ENCODE measurements at regions not wholly inside any gene's neighbourhood (a gene's known extent, or its start where the extent isn't known, plus 50 kb on each side); places are given as distances from the start of the nearest gene placed in this dataset.
"Not testable (repeated sequence)": the region's sequence is repeated elsewhere in the genome, so short reads cannot be mapped to it uniquely, and the experiment has no call there.

DNA sequence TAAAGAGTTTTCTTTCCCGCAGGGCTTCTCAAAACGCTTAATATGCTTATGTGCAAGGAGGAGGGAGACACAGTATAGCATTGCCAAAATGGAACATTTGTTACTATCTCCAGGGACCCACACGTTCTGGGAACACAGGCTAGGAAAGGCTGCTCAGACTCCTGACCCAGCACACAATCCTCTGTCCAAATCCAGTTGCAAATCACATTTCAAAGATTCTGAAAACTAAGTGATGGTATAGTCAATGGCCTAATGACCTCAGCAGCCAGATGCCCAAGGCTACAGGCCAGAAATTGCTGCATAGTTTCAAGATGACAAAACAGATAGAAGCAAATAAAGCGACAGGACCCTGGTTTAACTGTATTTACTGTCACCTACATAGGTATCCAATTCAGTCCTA, 97.0 kb upstream of the GRIP1 start:
- DNase-seq, result peak; percentile 61

DNA sequence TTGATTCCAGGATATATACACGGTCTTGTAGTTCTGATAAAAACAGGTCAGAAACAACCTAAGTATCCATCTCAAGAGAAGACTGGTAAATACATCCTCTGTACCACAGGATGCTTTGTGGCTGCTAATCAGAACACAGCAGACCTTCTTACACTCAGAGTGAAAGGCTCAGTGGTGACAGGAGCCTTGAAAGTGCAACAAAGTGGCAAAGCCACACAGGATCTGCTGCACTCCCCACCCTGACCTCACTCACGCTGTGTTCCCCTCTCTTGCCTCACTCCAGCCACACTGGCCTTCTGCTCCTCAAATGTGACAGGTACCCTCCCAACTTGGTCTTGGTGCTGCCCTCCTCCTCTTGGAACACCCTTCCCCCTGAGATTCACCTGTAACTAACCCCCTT, 98.1 kb upstream of the GRIP1 start:
- DNase-seq, result no peak

DNA sequence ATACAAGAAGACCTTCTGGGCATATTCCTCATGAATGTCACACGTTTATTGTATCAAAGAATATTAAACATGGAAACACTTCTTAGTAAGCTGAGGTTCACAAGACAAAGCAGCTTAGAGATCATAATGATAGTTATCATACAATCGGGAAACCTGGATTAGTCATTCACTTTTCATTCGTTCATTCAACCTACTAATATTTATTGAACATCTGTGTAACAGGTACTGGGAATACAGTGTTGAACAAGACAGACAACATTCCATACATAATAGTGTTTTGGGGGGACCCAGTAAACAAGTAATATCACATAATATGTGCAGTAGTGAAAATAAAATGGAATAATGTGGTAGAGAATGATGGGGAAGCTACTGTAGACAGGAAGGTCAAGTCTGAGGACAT, 100.6 kb upstream of the GRIP1 start:
- no peak for DNase-seq

DNA sequence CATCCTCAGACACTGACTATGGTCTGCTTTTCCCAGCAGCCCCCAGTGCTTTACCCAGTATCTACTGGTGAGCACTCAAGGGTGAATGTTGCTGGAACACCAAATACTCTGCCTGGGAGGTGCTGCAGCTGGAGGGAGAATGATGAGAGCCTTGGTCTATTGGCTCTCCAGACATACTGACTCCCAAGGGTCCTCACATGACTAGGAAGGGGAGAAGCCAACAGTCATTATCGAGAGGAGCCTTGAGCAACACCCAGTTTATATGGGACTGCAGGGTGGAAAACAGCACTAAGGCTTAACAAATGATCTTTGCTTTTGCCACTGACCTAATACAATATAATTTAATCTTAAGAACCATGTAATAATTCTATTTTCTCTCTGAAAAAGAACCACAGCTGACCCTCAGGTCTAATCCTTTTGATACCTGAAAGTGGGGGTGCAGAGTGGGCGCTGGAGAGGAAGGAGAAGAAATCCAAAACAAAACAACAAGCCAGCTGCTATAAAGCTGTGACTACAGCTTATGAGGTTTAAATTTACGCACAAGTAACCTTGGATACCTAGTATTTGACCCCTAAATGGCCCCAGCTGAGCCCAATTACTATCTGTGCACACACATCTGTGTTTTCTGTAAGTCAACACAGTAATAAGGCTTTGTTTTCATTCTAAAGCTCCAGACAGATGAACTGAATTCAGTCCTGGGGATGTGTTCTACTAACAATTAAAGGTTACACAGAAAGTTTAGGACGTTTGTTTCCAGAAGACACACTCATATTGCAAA, 107.8 kb upstream of the GRIP1 start:
- no peak for DNase-seq

DNA sequence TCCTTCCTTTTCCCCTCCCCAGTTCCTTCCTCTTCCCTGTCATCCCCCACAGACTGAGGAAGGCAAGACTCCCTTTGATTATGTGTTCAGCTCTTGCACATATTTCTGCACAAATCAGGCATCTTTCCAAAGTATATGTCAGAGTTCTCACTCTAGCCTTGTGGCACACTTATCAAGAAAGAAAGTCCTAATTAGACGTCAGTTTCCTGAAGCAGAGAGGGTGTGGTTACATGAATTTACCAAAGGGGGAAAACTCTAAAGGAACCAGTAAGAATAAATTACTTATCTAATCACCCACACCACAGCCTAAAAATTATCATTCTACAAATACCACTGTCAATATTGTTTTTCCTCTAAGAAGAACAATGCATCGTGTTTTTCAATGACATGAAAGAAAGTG, 120.7 kb upstream of the GRIP1 start:
- DNase-seq, result no peak

DNA sequence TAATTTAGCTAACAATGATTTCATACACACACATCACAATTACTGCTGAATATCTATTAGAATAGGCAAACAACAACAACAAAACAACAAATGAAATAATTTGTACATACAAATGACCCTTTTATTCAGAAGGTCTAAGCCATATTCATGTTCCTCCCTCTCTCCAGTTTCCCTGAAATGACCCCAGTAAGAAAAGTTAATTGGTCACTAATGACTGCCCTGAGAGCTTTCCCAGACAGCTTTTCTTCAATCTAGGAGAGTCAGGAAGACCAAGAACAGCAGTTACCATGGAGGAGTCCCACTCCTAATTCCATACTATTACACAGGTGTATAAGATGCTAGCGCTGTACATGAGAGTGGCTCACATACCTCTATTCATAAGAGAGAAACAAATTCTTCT, 121.2 kb upstream of the GRIP1 start:
- no peak for DNase-seq

DNA sequence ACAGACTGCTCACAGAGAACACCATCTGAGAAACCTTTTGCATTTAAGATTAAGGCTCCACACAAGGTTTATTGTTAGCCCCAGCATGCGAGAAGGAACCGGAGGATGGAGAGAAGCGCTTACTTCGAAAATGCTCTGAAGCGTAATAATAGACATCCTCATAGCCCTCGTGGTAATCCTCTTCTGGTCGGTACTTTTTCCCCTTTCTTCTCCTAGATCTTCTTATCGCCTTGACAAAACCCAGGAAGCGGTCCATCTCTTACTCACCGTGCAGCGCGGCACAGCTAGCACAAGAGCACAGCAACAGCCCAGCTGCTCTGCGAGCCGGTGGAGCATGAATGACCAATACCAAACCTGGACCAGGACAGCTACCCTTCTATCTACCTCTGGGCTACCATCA, 125.1 kb upstream of the GRIP1 start:
- DNase-seq, result no peak

DNA sequence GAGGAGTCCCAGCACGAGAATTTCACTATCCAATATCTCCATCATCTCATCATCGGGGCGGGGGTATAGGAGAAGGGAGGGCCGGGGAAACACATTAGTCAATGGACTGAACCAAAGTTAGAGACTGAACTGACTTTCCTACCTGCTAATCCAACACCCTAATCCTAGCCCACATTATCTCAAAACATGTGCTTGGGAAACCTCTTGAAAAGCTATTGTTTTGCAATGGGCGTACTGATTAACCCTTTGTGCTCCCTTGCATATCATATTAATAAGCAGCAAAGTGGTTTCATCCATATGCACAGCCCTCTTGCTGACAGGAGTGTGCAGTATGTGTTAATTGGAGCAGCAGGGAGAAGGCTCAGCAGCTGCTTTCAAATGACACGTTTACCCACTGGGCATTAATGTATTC, 125.7 kb upstream of the GRIP1 start:
- DNase-seq, result no peak

DNA sequence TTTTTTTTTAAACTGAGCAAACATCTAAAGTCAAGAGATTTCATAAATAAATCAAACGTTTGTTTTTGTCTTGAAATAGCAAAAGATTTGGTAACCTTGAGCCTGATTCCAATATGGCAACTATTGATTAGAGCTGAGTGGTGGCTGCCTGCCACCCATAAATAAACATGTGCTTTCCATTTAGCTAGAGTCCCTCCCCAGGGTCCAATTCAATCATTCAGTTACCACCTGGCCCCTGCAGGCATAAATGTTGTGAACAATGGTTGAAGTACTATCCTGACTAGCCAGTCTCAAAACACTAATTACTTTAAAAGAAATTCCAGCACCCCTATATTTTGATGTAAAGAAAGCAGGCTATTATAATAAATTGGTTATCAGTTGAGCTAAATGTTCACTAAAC, 129.7 kb upstream of the GRIP1 start:
- DNase-seq, result no peak

DNA sequence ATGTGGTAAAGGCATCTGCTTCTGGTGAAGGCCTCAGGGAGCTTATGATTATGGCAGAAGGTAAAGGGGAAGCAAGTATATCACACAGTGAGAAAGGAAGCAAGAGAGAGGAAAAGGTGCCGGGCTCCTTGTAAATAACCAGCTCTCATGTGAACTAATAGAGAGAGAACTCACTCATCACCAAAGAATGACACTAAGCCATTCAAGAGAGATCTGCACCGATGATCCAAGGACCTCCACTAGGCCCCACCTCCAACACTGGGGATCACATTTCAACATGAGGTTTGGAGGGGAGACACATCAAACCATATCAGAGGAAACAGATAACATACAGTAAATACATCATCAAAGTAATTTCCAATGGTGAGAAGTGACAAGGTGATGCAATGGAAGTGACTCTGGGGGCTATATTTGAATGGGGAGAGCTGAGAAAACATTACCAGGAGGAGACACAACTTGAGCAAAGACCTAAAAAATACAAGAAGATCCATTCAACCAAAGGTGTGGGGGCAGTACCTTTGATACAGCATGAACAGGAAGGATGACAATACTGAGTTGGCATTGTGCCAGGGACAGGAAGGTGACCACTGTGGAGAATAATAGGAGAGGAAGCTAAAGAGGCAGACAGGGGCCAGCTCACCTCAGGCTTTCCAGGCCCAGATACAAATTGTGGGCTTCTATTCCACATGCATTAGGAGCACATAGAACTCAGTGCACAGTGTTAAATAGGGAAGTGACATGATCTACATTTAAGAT, 134.4 kb upstream of the GRIP1 start:
- DNase-seq, result no peak

DNA sequence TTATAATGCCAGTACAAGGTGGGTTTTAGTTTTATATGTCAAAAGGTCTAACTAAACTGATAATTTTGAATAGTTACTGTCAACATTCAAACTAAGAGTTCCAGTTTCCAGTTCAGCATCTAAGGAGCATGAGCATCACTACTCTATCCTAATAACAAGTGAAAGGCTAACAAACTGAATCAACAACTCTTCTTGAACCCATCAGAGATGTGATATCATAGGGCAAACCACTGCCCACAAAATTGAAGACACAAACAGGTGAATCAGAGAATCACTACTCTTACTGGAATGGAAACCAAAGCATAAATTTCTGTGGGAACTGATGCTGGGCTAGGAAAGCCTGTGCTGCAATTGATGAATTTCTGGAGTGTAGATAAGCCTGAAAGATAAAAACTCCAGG, 140.7 kb upstream of the GRIP1 start:
- no peak for DNase-seq

DNA sequence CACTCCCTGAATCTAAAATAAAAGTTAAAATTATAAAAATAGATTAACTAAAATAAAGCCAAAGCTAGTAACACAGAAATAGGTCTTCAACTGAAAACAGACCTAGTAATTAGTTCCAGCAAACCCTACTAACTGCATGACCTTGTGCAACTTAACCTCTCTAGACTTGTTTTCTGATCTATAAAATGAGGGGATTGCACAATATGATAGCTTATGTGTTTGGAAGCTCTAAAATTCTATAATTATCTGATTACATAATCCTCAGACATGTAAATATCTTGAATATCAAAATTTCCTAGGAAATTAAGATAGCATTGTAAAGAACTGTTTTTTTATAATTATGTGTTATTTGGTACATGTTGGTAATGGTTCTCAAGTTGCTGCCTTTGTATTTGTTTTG, 144.1 kb upstream of the GRIP1 start:
- DNase-seq, result no peak

DNA sequence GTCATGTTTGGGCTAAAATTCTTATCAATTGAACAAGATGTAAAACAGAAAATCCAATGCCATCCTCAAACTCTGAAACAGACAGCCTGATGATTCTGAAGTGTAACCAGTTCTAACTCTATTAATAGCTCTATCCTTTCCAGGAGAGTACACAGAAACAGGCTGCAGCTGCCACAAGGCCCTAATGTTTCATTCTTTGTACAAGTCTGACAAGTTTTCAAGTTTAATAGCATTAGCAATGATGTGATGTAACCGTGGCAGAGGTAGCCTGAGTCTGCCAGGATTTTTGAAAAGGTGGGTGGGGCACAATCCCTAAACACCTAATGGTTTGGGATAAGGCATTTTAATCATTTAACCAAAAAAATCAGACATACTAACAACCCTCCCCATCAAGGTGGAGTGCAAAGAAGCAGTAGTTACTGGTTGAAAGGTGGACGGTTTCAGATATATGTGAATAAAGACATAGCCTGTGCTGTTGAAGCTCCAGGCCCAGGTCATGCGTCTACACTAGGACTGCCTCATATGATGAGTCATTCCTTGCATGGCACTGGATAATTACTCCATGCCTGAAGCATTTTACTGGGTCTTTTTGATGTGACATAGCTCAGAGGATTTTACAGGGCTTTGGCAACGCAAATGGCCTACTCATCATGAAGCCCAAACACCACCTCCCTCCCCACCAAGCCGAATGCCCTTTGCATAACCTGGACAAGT, 145.1 kb upstream of the GRIP1 start:
- no peak for DNase-seq

DNA sequence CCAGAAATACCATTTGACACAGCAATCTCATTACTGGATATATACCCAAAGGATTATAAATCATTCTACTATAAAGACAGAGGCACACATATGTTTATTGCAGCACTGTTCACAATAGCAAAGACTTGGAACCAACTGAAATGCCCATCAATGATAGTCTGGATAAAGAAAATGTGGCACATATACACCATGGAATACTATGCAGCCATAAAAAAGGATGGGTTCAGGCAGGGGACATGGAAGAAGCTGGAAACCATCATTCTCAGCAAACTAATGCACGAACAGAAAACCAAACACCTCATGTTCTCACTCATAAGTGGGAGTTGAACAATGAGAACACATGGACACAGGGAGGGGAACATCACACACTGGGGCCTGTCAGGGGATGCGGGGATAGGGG, 147.0 kb upstream of the GRIP1 start:
- DNase-seq, result not testable (repeated sequence)

DNA sequence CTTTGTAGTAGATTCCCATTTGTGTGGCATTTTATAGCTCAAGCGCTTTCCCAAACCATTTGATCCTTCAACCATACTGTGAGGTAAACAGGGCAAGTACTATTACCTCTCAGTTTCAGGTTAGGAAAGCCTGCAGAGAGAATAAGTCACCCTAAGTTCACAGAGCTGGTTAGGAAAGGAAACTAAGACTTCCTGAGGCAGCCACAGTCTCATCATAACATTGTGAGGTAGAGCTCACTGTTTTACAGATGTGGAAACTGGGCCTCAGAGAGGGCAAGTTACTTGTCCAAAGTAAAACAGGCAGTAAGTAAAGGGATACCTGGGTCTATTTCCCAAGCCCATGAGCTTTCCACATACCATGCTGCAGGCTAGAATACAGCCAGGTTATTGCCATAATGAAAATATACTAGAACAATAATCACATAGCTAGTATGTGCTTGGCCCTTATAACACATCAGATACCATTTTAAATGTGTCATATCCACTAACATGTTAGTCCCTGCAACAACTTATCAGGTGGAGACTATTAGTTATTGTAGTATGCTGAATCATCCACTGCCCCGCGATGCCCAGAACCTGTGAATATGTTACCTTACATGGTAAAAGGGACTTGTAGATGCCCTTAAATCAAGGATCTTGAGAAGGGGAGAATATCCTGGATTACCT, 150.9 kb upstream of the GRIP1 start:
- DNase-seq, result no peak

DNA sequence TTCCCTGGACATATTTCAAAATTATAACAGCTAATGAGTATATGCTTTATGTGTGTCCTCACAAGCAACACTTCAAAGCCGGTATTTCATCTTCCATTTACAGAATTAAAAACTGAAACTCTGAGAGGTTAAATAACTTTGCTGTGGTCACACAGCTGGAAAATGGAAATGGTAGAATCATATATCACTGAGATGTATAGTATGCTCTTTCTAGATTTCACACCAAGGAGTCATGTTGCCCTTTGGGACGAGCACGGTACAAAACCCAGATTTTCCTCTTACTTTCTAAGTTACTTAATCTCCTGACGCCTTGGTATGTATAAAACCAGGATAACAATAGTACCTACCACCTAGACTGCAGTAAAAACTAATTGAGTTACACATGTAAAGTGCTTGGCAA, 152.6 kb upstream of the GRIP1 start:
- DNase-seq, result no peak

DNA sequence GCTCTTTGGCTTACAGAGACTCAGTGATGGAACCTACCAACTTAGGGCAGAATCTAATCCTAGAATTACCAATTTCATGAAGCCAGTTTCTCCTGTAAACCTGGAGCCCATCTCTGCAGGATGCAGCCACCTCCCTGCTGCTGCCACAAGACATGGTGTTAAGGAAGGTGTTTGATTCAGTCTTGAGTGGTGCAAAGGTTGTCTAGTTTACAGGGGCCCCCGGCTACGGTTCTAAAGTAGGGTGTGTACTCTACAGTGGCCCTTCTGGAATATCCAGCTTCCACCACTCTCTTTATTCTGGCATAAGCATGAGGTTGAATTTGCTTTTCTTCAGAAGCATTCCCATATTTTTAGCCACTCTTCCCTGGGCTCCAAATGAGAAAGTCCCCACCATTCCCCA, 154.1 kb upstream of the GRIP1 start:
- no peak for DNase-seq

DNA sequence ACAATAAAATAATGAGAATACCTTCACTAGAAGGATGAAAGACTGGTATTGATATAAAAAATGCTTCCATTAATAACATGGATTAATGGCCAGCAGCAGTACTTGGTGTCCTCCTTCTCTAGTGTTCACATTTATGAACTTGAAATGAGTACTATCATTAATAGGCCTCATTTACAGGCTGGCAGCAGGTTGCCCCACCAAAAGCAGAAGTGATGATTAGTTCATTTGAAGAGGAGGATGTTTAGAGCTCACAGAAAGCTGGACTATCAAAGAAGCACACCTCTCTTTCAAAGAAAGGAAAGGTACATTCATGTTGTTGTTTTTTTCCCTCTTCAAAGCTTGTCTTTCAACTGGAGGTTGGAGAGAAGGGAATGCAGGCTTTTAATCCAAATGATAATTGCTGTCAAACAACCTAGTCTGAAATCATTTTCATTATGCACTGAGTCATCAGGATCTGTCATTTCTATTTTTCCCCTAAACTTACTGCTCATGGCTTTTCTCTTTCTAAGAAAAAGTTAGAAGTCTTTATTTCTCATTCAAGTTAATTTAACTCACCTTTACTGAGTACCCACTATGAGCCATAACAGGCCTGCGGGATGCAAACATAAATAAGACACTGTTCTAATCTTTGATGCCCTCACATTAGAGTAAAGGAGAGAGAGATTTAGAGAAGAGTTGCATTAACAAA, 157.9 kb upstream of the GRIP1 start:
- no peak for DNase-seq

DNA sequence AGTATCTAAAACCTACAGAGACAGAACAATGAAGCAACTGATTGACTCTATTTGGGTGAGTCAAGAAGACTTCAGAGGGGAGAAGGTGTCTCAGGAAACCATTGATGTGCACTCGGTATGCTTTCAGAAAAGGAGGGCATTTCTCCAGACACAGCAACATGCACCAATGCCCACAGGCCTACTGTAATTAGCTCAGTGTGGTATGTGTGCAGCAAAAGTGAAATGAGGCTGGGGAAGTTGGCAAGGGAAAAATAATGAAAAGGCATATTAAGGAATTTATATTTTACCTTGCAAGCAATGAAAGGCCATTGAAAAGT, 158.4 kb upstream of the GRIP1 start:
- DNase-seq, result no peak

DNA sequence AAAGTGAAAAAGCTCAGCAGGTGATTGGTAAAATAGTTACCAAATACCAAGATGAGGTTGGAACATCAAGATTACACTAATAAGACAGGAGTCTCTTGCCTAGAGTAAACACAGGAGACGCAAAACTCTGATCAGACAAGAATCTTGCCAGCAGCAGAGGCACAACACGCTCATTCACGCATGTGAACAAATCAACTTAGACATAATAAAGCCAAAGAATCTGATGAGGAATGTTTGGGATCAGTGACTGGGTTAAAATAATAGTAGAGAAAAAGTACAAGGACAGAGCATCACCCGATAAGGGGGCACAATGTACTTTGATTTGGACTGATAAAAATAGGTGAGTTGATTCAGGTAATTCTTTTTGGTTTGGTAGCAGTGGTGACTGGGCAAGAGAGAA, 159.5 kb upstream of the GRIP1 start:
- no peak for DNase-seq

DNA sequence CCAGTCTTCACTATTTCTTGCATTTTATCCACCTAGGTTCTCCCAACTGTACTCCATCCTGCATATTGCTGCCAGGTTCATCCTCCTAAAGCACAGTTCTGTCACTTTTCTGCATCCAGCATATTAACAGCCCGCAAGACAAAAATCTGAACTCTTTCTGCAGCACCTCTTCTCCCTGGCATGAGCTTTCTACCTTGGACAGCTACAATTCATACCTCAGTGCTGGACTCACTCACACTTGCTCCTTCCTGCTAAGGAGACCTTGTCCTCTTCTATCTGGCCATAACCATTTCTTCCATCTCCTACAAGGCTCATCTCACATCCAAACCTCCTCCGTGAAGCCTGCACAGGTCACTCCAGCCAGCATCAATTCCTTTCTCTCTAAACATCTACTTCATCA, 170.1 kb upstream of the GRIP1 start:
- DNase-seq, result no peak

DNA sequence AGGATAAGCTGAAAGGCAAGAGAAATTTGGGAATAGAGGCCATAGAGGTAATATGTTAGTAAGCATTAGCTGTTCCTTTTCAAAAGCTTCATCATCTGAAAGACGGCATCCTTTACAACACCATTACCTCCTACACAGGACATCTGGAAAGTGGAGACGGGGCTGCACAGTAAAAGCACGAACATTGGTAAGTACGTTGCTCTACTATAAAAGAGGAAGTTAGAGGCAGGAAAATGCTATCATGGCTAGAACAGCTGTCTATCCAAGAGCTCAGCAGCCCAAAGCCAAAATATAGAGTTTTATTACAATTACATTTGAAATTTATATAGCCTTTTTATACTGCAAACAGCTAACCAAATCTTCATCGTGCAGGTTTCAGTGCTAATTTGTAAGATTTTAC, 172.3 kb upstream of the GRIP1 start:
- DNase-seq, result no peak

All from muscle of arm (tissue), 1 donor.